GM12878 (cell line): ENCODE measurements at regions not wholly inside any gene's neighbourhood (a gene's known extent, or its start where the extent isn't known, plus 50 kb on each side); places are given as distances from the start of the nearest gene placed in this dataset.

ENCODE experiments used
- ASH2L ChIP-seq: fragments of 300-600, 200-600 bp; sonication (generic); IDR thresholded peaks from 2 replicates; pipeline ENCODE4 v1.6.1; 2017; ENCODE audit warnings: low read depth, mild to moderate bottlenecking, borderline replicate concordance
- RFX5 ChIP-seq: IDR thresholded peaks from 2 replicates; pipeline ENCODE4 v1.6.1; 2011; ENCODE audit warnings: low read depth, low read length, improper control_type of control experiment
- SIN3A ChIP-seq: IDR thresholded peaks from 2 replicates; pipeline ENCODE4 v1.6.1; 2012; ENCODE audit warnings: low read depth, low read length, improper control_type of control experiment
- TF ChIP-seq, protein P1 (sequence below), 3 experiments: IDR thresholded peaks in 2 of 3; conservative IDR thresholded peaks in 1 of 3; 2 replicates each; pipeline ENCODE4 v1.5.1; 2011; ENCODE audit warnings: low read depth in 3 of 3, low read length in 3 of 3, mild to moderate bottlenecking in 3 of 3, control low read depth in 2 of 3, moderate library complexity in 2 of 3, inconsistent platforms in 1 of 3, mixed read lengths in 1 of 3; ENCODE audit not compliant: control insufficient read depth in 2 of 3, insufficient read depth in 1 of 3; ENCODE audit errors: extremely low read depth in 1 of 3

DNA sequence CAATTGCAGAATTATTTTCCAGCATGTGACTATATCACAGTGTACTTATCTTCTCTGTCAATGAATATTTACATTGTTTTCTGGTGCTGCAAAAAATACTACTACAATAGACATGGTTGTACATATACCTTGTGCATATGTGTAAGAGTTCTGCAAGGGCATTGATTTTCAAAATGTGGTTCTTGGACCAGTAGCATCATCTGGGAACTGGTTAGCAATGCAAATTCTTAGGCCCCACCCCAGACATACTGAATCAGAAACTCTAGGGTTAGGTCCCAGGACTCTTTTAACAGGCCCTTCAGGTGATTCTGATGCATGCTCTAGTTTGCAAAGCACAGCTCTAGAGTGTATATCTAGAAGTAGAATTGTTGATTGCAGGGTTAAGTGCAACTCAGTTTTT is 292.3 kb downstream of the ZNF621 start:
- TF ChIP-seq, protein P1, sequence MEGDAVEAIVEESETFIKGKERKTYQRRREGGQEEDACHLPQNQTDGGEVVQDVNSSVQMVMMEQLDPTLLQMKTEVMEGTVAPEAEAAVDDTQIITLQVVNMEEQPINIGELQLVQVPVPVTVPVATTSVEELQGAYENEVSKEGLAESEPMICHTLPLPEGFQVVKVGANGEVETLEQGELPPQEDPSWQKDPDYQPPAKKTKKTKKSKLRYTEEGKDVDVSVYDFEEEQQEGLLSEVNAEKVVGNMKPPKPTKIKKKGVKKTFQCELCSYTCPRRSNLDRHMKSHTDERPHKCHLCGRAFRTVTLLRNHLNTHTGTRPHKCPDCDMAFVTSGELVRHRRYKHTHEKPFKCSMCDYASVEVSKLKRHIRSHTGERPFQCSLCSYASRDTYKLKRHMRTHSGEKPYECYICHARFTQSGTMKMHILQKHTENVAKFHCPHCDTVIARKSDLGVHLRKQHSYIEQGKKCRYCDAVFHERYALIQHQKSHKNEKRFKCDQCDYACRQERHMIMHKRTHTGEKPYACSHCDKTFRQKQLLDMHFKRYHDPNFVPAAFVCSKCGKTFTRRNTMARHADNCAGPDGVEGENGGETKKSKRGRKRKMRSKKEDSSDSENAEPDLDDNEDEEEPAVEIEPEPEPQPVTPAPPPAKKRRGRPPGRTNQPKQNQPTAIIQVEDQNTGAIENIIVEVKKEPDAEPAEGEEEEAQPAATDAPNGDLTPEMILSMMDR (IDR thresholded peaks at IDR 0.05 in 2 of 3, conservative IDR thresholded peaks at IDR 0.05 in 1 of 3; ENCODE audit: control insufficient read depth in 2 of 3, extremely low read depth in 1 of 3, insufficient read depth in 1 of 3, low read depth in 3 of 3, low read length in 3 of 3): no peak
- TF ChIP-seq ASH2L: no peak
- TF ChIP-seq SIN3A: no peak
- TF ChIP-seq RFX5: no peak
